Left lung (tissue), 4 donors: ENCODE measurements at regions not wholly inside any gene's neighbourhood (a gene's known extent, or its start where the extent isn't known, plus 50 kb on each side); places are given as distances from the start of the nearest gene placed in this dataset.

ENCODE experiments used
- ATAC-seq: fragments of 200-7000 bp; cut with Tn5 transposase; one replicate; pipeline ENCODE4 v1.9.1; 2020; ENCODE audit warnings: moderate library complexity
- DNase-seq, 4 donors: peaks; one replicate each; pipeline ENCODE4 v3.0.0-alpha.2; 2013 to 2020
- H3K27ac ChIP-seq, 2 donors: fragments of 200-600 bp; sonication (generic) in 1 of 2; one replicate each; pipeline versions ENCODE4 v1.5.0 to v1.8.0; 2020 to 2021
- H3K27me3 ChIP-seq, 2 donors: fragments of 200-600 bp; sonication (generic) in 1 of 2; one replicate each; pipeline versions ENCODE4 v1.5.0 to v1.8.0; 2020 to 2021
- H3K36me3 ChIP-seq, 2 donors: fragments of 200-600 bp; sonication (generic) in 1 of 2; one replicate each; pipeline versions ENCODE4 v1.5.0 to v1.8.0; 2020 to 2021
- H3K4me1 ChIP-seq, 2 donors: fragments of 200-600 bp; one replicate each; pipeline ENCODE4 v1.8.0; 2021
- H3K4me3 ChIP-seq, 2 donors: fragments of 200-600 bp; sonication (generic) in 1 of 2; one replicate each; pipeline versions ENCODE4 v1.5.0 to v1.8.0; 2020 to 2021; ENCODE audit warnings: mild to moderate bottlenecking in 1 of 2
- H3K9me3 ChIP-seq, 2 donors: fragments of 200-600 bp; sonication (generic) in 1 of 2; one replicate each; pipeline versions ENCODE4 v1.5.0 to v1.8.0; 2020 to 2021
- intact Hi-C, 2 donors: fragments of 100-400 bp; cut with DNase I; formaldehyde crosslinking; loops; one replicate each; pipeline versions ENCODE4 v1.11.2 to v1.14.2; 2022
- TF ChIP-seq, protein P1 (sequence below), 2 donors: fragments of 200-600 bp; sonication (generic) in 1 of 2; IDR thresholded peaks; one replicate each; pipeline versions ENCODE4 v1.5.0 to v1.8.0; 2021; ENCODE audit warnings: antibody characterized with exemption in 2 of 2
- donor health status: DM: no; HTN: yes; CAD: no.
- donor health status: DM: no; HTN: no; CAD: no.

- Histone ChIP-seq H3K27me3 (no peaks in the 10 kb centered on the region), H3K9me3 (no peaks in the 10 kb centered on the region), H3K27ac (no peak overlapping the region), H3K36me3 (no peaks in the 10 kb centered on the region), H3K4me3 (no peak overlapping the region), H3K4me1 (no peaks in the 10 kb centered on the region)
- ATAC-seq (no peak), DNase-seq (no peak)
- TF ChIP-seq, protein P1, sequence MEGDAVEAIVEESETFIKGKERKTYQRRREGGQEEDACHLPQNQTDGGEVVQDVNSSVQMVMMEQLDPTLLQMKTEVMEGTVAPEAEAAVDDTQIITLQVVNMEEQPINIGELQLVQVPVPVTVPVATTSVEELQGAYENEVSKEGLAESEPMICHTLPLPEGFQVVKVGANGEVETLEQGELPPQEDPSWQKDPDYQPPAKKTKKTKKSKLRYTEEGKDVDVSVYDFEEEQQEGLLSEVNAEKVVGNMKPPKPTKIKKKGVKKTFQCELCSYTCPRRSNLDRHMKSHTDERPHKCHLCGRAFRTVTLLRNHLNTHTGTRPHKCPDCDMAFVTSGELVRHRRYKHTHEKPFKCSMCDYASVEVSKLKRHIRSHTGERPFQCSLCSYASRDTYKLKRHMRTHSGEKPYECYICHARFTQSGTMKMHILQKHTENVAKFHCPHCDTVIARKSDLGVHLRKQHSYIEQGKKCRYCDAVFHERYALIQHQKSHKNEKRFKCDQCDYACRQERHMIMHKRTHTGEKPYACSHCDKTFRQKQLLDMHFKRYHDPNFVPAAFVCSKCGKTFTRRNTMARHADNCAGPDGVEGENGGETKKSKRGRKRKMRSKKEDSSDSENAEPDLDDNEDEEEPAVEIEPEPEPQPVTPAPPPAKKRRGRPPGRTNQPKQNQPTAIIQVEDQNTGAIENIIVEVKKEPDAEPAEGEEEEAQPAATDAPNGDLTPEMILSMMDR (IDR thresholded peaks at IDR 0.05), result no peak
- intact Hi-C loops, result no loop called here
These were observed 1530.1 kb upstream of the PABPC4L start for GRCh38 chr4:135731682-135732081.

DNA sequence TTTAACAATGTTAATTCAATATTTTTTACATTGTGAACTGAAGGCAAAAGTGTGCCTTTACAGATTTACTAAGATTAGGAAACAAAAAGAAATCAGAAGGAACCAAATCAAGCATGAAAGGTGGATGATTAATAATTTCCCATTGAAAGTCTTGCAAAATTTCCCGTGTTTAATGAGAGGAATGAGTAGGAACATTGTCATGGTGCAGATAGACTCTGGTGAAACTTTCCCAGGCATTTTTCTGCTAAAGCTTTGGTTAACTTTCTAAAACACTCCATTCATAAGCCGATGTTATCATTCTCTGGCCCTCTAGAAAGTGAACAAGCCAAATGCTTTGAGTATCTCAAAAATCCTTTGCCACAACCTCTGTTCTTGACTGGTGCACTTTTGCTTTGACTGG is 1522.8 kb upstream of the PABPC4L start:
- Histone ChIP-seq H3K4me1 (no peaks in the 10 kb centered on the region), H3K4me3 (no peak overlapping the region), H3K9me3 (no peaks in the 10 kb centered on the region), H3K27me3 (no peaks in the 10 kb centered on the region), H3K27ac (no peak overlapping the region), H3K36me3 (no peaks in the 10 kb centered on the region)
- no peak for DNase-seq
- intact Hi-C loops, result no loop called here
- TF ChIP-seq, protein P1 (IDR thresholded peaks at IDR 0.05), result no peak
- no peak for ATAC-seq

GRCh38 chr4:135718019-135718418 is 1516.4 kb upstream of the PABPC4L start:
- TF ChIP-seq, protein P1 (IDR thresholded peaks at IDR 0.05), result no peak
- DNase-seq, result no peak
- H3K9me3 ChIP-seq, result peaks cover 0 to 2% of the 10 kb centered on the region in 2 donors
- ATAC-seq, result no peak
- H3K4me3 ChIP-seq, result no peak overlapping the region
- no peaks in the 10 kb centered on the region for H3K4me1 ChIP-seq
- H3K27ac ChIP-seq, result no peak overlapping the region
- H3K36me3 ChIP-seq, result no peaks in the 10 kb centered on the region
- H3K27me3 ChIP-seq, result no peaks in the 10 kb centered on the region
- intact Hi-C loops, result no loop called here

- no peaks in the 10 kb centered on the region for H3K4me1 ChIP-seq
- no peak overlapping the region for H3K4me3 ChIP-seq
- H3K9me3 ChIP-seq, result no peaks in the 10 kb centered on the region
- ATAC-seq (no peak), DNase-seq (no peak)
- intact Hi-C loops, result no loop called here
- H3K27me3 ChIP-seq, result no peaks in the 10 kb centered on the region
- no peaks in the 10 kb centered on the region for H3K36me3 ChIP-seq
- no peak overlapping the region for H3K27ac ChIP-seq
- TF ChIP-seq, protein P1 (IDR thresholded peaks at IDR 0.05), result no peak
These were observed 1503.8 kb upstream of the PABPC4L start for GRCh38 chr4:135705343-135705742.

DNA sequence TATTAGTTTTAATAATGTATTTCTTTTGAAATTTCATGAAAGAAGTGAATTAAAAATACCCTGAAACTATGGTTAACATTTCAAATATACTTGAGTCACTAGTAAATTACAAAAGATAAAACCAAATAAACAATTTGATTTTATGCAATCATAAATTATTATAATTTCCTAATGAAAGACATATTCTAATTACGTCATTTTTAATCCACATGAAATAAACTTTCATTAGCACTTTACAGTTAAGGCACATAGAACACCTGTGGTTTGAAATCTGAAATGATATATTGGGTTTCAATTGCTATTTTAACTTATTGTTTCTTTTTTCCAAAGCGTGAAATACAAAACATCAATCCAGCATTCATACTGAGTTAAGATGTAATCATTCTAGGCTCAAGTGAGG is 1492.5 kb upstream of the PABPC4L start:
- H3K27ac ChIP-seq, result no peak overlapping the region
- no peak for DNase-seq
- H3K4me3 ChIP-seq, result no peak overlapping the region
- no peaks in the 10 kb centered on the region for H3K4me1 ChIP-seq
- H3K36me3 ChIP-seq, result no peaks in the 10 kb centered on the region
- TF ChIP-seq, protein P1 (IDR thresholded peaks at IDR 0.05), result no peak
- intact Hi-C loops, result no loop called here
- no peaks in the 10 kb centered on the region for H3K27me3 ChIP-seq
- H3K9me3 ChIP-seq, result no peaks in the 10 kb centered on the region
- ATAC-seq, result no peak
